GM23338 (cell line): ENCODE measurements at regions not wholly inside any gene's neighbourhood (a gene's known extent, or its start where the extent isn't known, plus 50 kb on each side); places are given as distances from the start of the nearest gene placed in this dataset.

Source experiments
- ATAC-seq: fragments of 200-7000 bp; cut with Tn5 transposase; 3 replicates; pipeline ENCODE4 v1.9.1; 2020
- DNase-seq: peaks from one replicate; pipeline ENCODE4 v3.0.0-alpha.2; 2015; ENCODE audit warnings: low spot score
- H2AFZ ChIP-seq: fragments of 200-600 bp; sonication (generic); 2 replicates; pipeline ENCODE4 v1.8.0; 2016; ENCODE audit warnings: antibody characterized with exemption, mild to moderate bottlenecking, moderate library complexity
- H3F3A ChIP-seq: fragments of 200-600 bp; sonication (generic); replicated peaks from 2 replicates; pipeline ENCODE4 v1.8.0; 2017; ENCODE audit warnings: antibody characterized with exemption, mixed run types, low read depth
- H3K27ac ChIP-seq: fragments of 200-600 bp; sonication (generic); 2 replicates; pipeline ENCODE4 v1.6.1; 2016; ENCODE audit warnings: low read depth
- H3K27me3 ChIP-seq: fragments of 200-600 bp; sonication (generic); 2 replicates; pipeline ENCODE4 v1.8.0; 2016; ENCODE audit warnings: mild to moderate bottlenecking, mixed run types, moderate library complexity; ENCODE audit not compliant: insufficient read depth
- H3K36me3 ChIP-seq: fragments of 200-600 bp; sonication (generic); 2 replicates; pipeline ENCODE4 v1.8.0; 2016; ENCODE audit warnings: mild to moderate bottlenecking; ENCODE audit not compliant: insufficient read depth
- H3K4me1 ChIP-seq: fragments of 200-600 bp; sonication (generic); 2 replicates; pipeline ENCODE4 v1.8.0; 2016; ENCODE audit warnings: mild to moderate bottlenecking, moderate library complexity; ENCODE audit not compliant: insufficient read depth
- H3K4me2 ChIP-seq: fragments of 200-600 bp; sonication (generic); 2 replicates; pipeline ENCODE4 v1.7.1; 2017; ENCODE audit warnings: mixed run types
- H3K4me3 ChIP-seq: fragments of 200-600 bp; sonication (generic); 2 replicates; pipeline ENCODE4 v1.6.1; 2016; ENCODE audit warnings: mixed run types
- H3K79me2 ChIP-seq: fragments of 200-600 bp; sonication (generic); replicated peaks from 2 replicates; pipeline ENCODE4 v1.8.0; 2017; ENCODE audit warnings: mild to moderate bottlenecking; ENCODE audit not compliant: insufficient read depth
- H3K9me2 ChIP-seq: fragments of 200-600 bp; sonication (generic); 2 replicates; pipeline ENCODE4 v1.8.0; 2017; ENCODE audit not compliant: insufficient read depth
- H4K20me1 ChIP-seq: fragments of 200-600 bp; sonication (generic); replicated peaks from 2 replicates; pipeline ENCODE4 v1.8.0; 2017; ENCODE audit warnings: mild to moderate bottlenecking; ENCODE audit not compliant: insufficient read depth
- H3K27ac Mint-ChIP-seq: 2 replicates; pipeline ENCODE4 v1.8.0; 2020; ENCODE audit warnings: inconsistent platforms, mild to moderate bottlenecking, moderate library complexity, mixed read lengths
- H3K27me3 Mint-ChIP-seq: 3 replicates; pipeline ENCODE4 v1.8.0; 2022; ENCODE audit warnings: low read depth, mild to moderate bottlenecking, moderate library complexity, mixed read lengths, inconsistent platforms; ENCODE audit not compliant: insufficient read depth, poor library complexity
- H3K36me3 Mint-ChIP-seq: 3 replicates; pipeline ENCODE4 v1.8.0; 2021; ENCODE audit warnings: low read depth, mild to moderate bottlenecking, inconsistent platforms, moderate library complexity, mixed read lengths
- H3K4me1 Mint-ChIP-seq: 3 replicates; pipeline ENCODE4 v1.8.0; 2020; ENCODE audit warnings: mild to moderate bottlenecking, inconsistent platforms, mixed read lengths
- H3K4me3 Mint-ChIP-seq: 3 replicates; pipeline ENCODE4 v1.8.0; 2021; ENCODE audit warnings: moderate library complexity, mild to moderate bottlenecking, inconsistent platforms, mixed read lengths
- H3K9me3 Mint-ChIP-seq: 3 replicates; pipeline ENCODE4 v1.8.0; 2020; ENCODE audit warnings: moderate library complexity, mild to moderate bottlenecking, inconsistent platforms, mixed read lengths
- CREB1 ChIP-seq: fragments of 250-450 bp; sonication (Bioruptor Pico); IDR thresholded peaks from 2 replicates; pipeline ENCODE4 v1.5.0; 2020; ENCODE audit warnings: low read depth, mild to moderate bottlenecking, moderate library complexity
- ETS1 ChIP-seq: IDR thresholded peaks from 2 replicates; pipeline ENCODE4 v1.6.1; 2016; ENCODE audit warnings: antibody characterized with exemption
- EZH2 ChIP-seq: fragments of 200-600 bp; sonication (generic); IDR thresholded peaks from one replicate; pipeline ENCODE4 v1.8.0; 2017; ENCODE audit warnings: antibody characterized with exemption, mild to moderate bottlenecking, low read depth; ENCODE audit not compliant: unreplicated experiment
- EZH2phosphoT487 ChIP-seq: fragments of 200-600 bp; sonication (generic); IDR thresholded peaks from one replicate; pipeline ENCODE4 v1.8.1; 2018; ENCODE audit warnings: antibody characterized with exemption; ENCODE audit not compliant: unreplicated experiment
- JUNB ChIP-seq: IDR thresholded peaks from one replicate; pipeline ENCODE4 v1.6.1; 2016; ENCODE audit warnings: antibody characterized with exemption; ENCODE audit not compliant: unreplicated experiment
- NANOG ChIP-seq: IDR thresholded peaks from 2 replicates; pipeline ENCODE4 v1.6.1; 2016; ENCODE audit warnings: antibody characterized with exemption, borderline replicate concordance
- POLR2AphosphoS5 ChIP-seq: IDR thresholded peaks from 2 replicates; pipeline ENCODE4 v1.6.1; 2016; ENCODE audit warnings: antibody characterized with exemption, low read depth
- STAT1 ChIP-seq: IDR thresholded peaks from one replicate; pipeline ENCODE4 v1.6.1; 2016; ENCODE audit warnings: antibody characterized with exemption; ENCODE audit not compliant: unreplicated experiment
- ZNF114 ChIP-seq: fragments of 250-450 bp; sonication (Bioruptor Pico); IDR thresholded peaks from 2 replicates; pipeline ENCODE4 v1.5.0; 2020; ENCODE audit warnings: mild to moderate bottlenecking, moderate library complexity
- ZNF331 ChIP-seq: fragments of 250-450 bp; sonication (Bioruptor Pico); IDR thresholded peaks from 2 replicates; pipeline ENCODE4 v1.5.0; 2020; ENCODE audit warnings: low read depth, mild to moderate bottlenecking, moderate library complexity
- TF ChIP-seq, protein P1 (sequence below), 2 experiments: fragments of 200-600 bp in 1 of 2; sonication (generic) in 1 of 2; conservative IDR thresholded peaks; 2 replicates each; pipeline versions ENCODE4 v1.5.1 to v1.6.1; 2016 to 2017; ENCODE audit warnings: antibody characterized with exemption in 2 of 2, low read depth in 2 of 2, mild to moderate bottlenecking in 2 of 2, moderate library complexity in 1 of 2
- TF ChIP-seq, protein P2 (sequence below): IDR thresholded peaks from one replicate; pipeline ENCODE4 v1.6.1; 2018; ENCODE audit warnings: antibody characterized with exemption; ENCODE audit not compliant: unreplicated experiment

DNA sequence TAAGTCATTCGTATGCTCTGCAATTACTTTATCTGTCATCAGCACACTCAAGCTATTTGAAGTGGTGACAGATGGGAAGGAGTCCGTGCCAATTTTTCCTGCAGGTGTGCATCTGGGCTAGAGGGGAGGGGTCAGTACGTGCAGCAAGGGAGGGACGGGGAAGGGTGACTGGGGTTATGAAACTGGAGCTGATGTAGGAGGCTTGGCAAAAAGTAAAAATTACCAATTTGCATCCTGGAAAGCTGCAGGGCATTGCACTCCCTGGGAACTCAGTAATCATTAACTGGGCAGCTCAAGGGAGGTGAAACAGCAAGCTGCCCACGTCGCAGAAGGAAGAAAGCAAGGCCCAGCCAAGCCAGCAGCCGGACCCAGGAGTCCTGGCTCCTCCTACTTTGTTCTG is 87.1 kb upstream of the TMEM45B start (continued):
- no peak for TF ChIP-seq ETS1
- TF ChIP-seq, protein P1, sequence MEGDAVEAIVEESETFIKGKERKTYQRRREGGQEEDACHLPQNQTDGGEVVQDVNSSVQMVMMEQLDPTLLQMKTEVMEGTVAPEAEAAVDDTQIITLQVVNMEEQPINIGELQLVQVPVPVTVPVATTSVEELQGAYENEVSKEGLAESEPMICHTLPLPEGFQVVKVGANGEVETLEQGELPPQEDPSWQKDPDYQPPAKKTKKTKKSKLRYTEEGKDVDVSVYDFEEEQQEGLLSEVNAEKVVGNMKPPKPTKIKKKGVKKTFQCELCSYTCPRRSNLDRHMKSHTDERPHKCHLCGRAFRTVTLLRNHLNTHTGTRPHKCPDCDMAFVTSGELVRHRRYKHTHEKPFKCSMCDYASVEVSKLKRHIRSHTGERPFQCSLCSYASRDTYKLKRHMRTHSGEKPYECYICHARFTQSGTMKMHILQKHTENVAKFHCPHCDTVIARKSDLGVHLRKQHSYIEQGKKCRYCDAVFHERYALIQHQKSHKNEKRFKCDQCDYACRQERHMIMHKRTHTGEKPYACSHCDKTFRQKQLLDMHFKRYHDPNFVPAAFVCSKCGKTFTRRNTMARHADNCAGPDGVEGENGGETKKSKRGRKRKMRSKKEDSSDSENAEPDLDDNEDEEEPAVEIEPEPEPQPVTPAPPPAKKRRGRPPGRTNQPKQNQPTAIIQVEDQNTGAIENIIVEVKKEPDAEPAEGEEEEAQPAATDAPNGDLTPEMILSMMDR (conservative IDR thresholded peaks at IDR 0.05; ENCODE audit: low read depth in 2 of 2), result no peak
- no peak for TF ChIP-seq ZNF331 (CRISPR knock-in tag)
- no peak for TF ChIP-seq EZH2phosphoT487
- TF ChIP-seq ZNF114 (CRISPR knock-in tag), result no peak
- no peak for TF ChIP-seq JUNB
- TF ChIP-seq POLR2AphosphoS5, result no peak
- no peak for TF ChIP-seq CREB1

DNA sequence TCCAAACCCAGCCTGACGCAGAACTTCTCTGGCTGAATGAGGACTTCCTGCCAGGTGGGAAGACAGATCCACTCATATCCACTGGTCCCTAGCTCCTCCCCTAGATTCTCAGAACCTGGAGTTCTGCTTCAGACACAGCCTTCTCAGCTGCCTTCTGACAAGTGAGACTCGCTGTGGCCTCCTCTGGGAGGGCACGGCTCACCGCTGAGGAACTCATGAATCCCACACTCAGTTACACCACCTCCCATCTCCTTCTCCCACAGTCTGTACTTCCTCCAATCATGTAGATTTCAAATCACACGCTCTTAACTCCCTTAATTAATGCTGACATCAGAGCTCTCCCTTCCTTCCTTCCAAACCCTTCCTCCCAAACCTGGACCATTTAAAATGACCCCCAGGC is 86.4 kb upstream of the TMEM45B start:
- H3K4me3 Mint-ChIP-seq, result no peak overlapping the region
- Histone ChIP-seq H2AFZ (no peak overlapping the region), H3K79me2 (no peaks in the 10 kb centered on the region), H3K4me1 (no peaks in the 10 kb centered on the region), H4K20me1 (no peaks in the 10 kb centered on the region), H3K27ac (no peak overlapping the region), H3K4me3 (no peak overlapping the region), H3K36me3 (no peaks in the 10 kb centered on the region), H3K27me3 (no peaks in the 10 kb centered on the region), H3K4me2 (no peak overlapping the region), H3F3A (no peaks in the 10 kb centered on the region), H3K9me2 (no peaks in the 10 kb centered on the region)
- no peak for ATAC-seq
- H3K36me3 Mint-ChIP-seq, result no peaks in the 10 kb centered on the region
- H3K27me3 Mint-ChIP-seq, result peaks cover 3% of the 10 kb centered on the region
- no peak overlapping the region for H3K27ac Mint-ChIP-seq
- DNase-seq, result no peak
- no peaks in the 10 kb centered on the region; the same call in 2 of the 3 replicates for H3K4me1 Mint-ChIP-seq
- H3K9me3 Mint-ChIP-seq, result no peaks in the 10 kb centered on the region
- no peak for TF ChIP-seq POLR2AphosphoS5
- no peak for TF ChIP-seq CREB1
- TF ChIP-seq EZH2phosphoT487, result no peak
- no peak for TF ChIP-seq NANOG
- no peak for TF ChIP-seq ETS1
- TF ChIP-seq STAT1, result no peak
- no peak for TF ChIP-seq ZNF114 (CRISPR knock-in tag)
- TF ChIP-seq ZNF331 (CRISPR knock-in tag), result no peak
- TF ChIP-seq JUNB, result no peak
- TF ChIP-seq, protein P2, sequence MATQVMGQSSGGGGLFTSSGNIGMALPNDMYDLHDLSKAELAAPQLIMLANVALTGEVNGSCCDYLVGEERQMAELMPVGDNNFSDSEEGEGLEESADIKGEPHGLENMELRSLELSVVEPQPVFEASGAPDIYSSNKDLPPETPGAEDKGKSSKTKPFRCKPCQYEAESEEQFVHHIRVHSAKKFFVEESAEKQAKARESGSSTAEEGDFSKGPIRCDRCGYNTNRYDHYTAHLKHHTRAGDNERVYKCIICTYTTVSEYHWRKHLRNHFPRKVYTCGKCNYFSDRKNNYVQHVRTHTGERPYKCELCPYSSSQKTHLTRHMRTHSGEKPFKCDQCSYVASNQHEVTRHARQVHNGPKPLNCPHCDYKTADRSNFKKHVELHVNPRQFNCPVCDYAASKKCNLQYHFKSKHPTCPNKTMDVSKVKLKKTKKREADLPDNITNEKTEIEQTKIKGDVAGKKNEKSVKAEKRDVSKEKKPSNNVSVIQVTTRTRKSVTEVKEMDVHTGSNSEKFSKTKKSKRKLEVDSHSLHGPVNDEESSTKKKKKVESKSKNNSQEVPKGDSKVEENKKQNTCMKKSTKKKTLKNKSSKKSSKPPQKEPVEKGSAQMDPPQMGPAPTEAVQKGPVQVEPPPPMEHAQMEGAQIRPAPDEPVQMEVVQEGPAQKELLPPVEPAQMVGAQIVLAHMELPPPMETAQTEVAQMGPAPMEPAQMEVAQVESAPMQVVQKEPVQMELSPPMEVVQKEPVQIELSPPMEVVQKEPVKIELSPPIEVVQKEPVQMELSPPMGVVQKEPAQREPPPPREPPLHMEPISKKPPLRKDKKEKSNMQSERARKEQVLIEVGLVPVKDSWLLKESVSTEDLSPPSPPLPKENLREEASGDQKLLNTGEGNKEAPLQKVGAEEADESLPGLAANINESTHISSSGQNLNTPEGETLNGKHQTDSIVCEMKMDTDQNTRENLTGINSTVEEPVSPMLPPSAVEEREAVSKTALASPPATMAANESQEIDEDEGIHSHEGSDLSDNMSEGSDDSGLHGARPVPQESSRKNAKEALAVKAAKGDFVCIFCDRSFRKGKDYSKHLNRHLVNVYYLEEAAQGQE, result no peak
- no peak for TF ChIP-seq EZH2
- TF ChIP-seq, protein P1 (conservative IDR thresholded peaks at IDR 0.05; ENCODE audit: low read depth in 2 of 2), result no peak
